AG04450 (cell line): ENCODE measurements at regions not wholly inside any gene's neighbourhood (a gene's known extent, or its start where the extent isn't known, plus 50 kb on each side); places are given as distances from the start of the nearest gene placed in this dataset.
A peak's percentile ranks its signal among the peaks of the same experiment; 100 is the strongest.

Source experiments
- CTCF ChIA-PET: fragments of 300-600, 350-600 bp; formaldehyde crosslinking; extraction: SDS; loops from one replicate; lab custom pipeline; 2022; ENCODE audit warnings: antibody characterized with exemption, inconsistent platforms; lab: Charles Lee
- POLR2A ChIA-PET: fragments of 350-600 bp; formaldehyde crosslinking; extraction: SDS; loops from one replicate; lab custom pipeline; 2021; ENCODE audit warnings: antibody characterized with exemption, inconsistent platforms; lab: Yijun Ruan, JAX
- DNase-seq: peaks from one replicate; pipeline ENCODE4 v3.0.0-alpha.2; 2011; ENCODE audit warnings: low read depth, low spot score
- H3K27ac ChIP-seq: one replicate; pipeline ENCODE4 v1.5.1; 2012; ENCODE audit warnings: low read depth, low read length, control low read depth
- H3K27me3 ChIP-seq: one replicate; pipeline ENCODE4 v1.6.0; 2012; ENCODE audit warnings: low read length; ENCODE audit not compliant: control insufficient read depth, insufficient read depth
- H3K4me3 ChIP-seq: 2 replicates; pipeline ENCODE4 v1.5.1; 2011; ENCODE audit warnings: mild to moderate bottlenecking, low read depth, low read length, control low read depth
- H3K9me3 ChIP-seq: 2 replicates; pipeline ENCODE4 v1.5.1; 2012; ENCODE audit warnings: low read length; ENCODE audit not compliant: control insufficient read depth, insufficient read depth
- TF ChIP-seq, protein P1 (sequence below): IDR thresholded peaks from 2 replicates; pipeline ENCODE4 v1.5.1; 2011; ENCODE audit warnings: low read depth, low read length, control low read depth, inconsistent platforms

DNA sequence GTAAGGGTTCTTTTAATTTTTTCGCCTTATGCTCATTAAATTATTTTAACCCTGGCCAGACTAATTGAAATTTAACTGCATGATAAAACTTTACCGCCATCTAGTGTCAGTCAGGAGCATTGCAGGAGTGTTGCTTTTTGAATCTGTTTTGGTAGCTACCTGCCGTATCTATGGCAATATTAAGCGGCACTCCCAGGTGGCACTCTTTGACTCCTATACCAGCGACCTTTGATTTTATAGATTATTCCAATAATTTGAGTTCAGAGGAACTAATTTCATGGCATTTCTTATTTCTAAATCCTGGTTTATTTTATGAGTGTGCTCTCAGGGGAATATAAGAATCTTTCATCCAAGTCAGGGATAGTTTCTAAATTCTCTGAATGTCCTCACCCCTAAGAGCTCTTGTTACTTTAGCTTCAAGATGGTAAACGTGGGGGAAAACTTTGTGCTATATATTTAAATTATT lies 198.9 kb downstream of the REEP3 start:
- TF ChIP-seq, protein P1, sequence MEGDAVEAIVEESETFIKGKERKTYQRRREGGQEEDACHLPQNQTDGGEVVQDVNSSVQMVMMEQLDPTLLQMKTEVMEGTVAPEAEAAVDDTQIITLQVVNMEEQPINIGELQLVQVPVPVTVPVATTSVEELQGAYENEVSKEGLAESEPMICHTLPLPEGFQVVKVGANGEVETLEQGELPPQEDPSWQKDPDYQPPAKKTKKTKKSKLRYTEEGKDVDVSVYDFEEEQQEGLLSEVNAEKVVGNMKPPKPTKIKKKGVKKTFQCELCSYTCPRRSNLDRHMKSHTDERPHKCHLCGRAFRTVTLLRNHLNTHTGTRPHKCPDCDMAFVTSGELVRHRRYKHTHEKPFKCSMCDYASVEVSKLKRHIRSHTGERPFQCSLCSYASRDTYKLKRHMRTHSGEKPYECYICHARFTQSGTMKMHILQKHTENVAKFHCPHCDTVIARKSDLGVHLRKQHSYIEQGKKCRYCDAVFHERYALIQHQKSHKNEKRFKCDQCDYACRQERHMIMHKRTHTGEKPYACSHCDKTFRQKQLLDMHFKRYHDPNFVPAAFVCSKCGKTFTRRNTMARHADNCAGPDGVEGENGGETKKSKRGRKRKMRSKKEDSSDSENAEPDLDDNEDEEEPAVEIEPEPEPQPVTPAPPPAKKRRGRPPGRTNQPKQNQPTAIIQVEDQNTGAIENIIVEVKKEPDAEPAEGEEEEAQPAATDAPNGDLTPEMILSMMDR, result peak; percentile 98
- H3K27me3 ChIP-seq, result no peaks in the 10 kb centered on the region
- DNase-seq, result no peak
- no peaks in the 10 kb centered on the region; the same call in 1 of the 2 replicates for H3K9me3 ChIP-seq
- no peak overlapping the region for H3K4me3 ChIP-seq
- CTCF ChIA-PET, result interaction anchor here (0.6 to 14.0 kb wide), 95 partner anchors 9 to 1281 kb away, joined by 3 to 363 read pairs (median 4); partner anchors contain the start of genes ADO, JMJD1C and REEP3
- no peak overlapping the region for H3K27ac ChIP-seq
- POLR2A ChIA-PET, result interaction anchor here (0.9 kb wide), 1 partner anchor 91 kb away, joined by 3 read pairs; no protein-coding TSS in a partner anchor

DNA sequence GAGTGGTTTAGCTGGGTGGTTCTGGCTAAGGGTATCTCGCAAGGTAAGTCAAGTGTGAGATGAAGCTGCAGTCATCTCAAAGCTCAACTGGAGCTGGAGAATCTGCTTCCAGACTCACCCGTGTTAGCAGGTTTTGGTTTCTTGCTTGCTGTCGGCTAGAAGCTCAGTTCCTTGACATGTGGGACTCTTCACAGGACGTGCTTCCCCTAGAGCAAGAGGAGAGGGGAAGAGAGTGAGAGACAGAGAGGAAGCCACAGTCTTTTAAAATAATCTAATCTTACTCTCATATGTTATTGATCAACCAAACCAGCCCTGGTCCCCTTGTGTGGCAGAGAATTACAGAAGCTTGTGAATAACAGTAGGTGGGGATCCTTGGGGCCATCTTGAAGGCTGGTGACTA lies 199.5 kb downstream of the REEP3 start:
- Histone ChIP-seq H3K27ac (no peak overlapping the region), H3K9me3 (no peaks in the 10 kb centered on the region; the same call in 1 of the 2 replicates), H3K4me3 (no peak overlapping the region), H3K27me3 (no peaks in the 10 kb centered on the region)
- no peak for DNase-seq
- TF ChIP-seq, protein P1, result no peak
- POLR2A ChIA-PET, result interaction anchor here (0.9 kb wide), 1 partner anchor 92 kb away, joined by 3 read pairs; no protein-coding TSS in a partner anchor
- CTCF ChIA-PET, result interaction anchor here (0.6 to 14.0 kb wide), 86 partner anchors 8 to 1602 kb away, joined by 3 to 363 read pairs (median 5); partner anchors contain the start of genes ADO, JMJD1C and REEP3

DNA sequence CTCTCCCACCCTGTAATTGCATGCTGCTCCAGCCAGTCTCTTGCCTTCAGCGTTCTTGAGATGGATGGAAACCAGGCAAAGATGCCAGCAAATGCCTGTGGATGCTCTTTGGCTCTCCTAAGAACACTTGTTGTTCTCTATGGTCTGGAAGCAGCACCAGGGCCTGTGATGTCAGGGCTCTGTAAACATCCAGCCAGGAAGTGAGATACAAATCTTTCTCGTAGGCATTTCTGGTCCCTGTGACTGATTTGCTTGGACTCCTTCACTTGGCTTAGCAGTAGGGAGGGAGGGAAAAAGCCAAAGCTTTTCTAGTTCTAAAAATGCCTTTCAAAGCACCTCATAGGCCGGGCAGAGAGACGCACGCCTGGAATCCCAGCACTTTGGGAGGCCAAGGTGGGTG lies 201.3 kb downstream of the REEP3 start:
- Histone ChIP-seq H3K9me3 (no peaks in the 10 kb centered on the region; the same call in 1 of the 2 replicates), H3K27me3 (peaks cover under 1% of the 10 kb centered on the region), H3K27ac (no peak overlapping the region), H3K4me3 (no peak overlapping the region)
- TF ChIP-seq, protein P1, result no peak
- POLR2A ChIA-PET, result no interaction called here
- CTCF ChIA-PET, result interaction anchor here (0.6 to 14.0 kb wide), 7 partner anchors 9 to 556 kb away, joined by 3 to 363 read pairs (median 11); no protein-coding TSS in a partner anchor
- no peak for DNase-seq

DNA sequence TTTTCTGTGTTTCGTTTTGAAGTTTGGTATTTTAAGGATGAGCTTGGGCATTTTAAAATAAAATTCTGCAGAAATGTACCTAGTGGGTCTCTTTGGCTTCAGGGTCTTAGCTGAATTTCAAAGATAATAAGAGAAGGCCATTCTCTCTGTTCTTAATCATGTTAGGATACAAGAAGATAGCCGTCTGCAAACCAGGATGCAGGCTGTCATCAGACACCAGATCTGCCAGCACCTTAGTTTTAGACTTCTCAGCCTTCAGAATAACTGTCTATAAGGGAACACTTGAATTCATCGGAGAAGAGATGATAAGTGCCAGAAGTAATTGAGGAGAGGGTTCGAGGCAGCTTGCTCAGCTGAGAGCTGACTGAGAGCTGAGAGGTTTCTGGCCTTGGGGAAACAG lies 202.1 kb downstream of the REEP3 start:
- Histone ChIP-seq H3K4me3 (no peak overlapping the region), H3K27ac (no peak overlapping the region), H3K9me3 (no peaks in the 10 kb centered on the region; the same call in 1 of the 2 replicates), H3K27me3 (peaks cover 3% of the 10 kb centered on the region)
- TF ChIP-seq, protein P1, result no peak
- CTCF ChIA-PET, result interaction anchor here (0.6 to 14.0 kb wide), 6 partner anchors 42 to 557 kb away, joined by 3 to 363 read pairs (median 7); no protein-coding TSS in a partner anchor
- POLR2A ChIA-PET, result no interaction called here
- no peak for DNase-seq

DNA sequence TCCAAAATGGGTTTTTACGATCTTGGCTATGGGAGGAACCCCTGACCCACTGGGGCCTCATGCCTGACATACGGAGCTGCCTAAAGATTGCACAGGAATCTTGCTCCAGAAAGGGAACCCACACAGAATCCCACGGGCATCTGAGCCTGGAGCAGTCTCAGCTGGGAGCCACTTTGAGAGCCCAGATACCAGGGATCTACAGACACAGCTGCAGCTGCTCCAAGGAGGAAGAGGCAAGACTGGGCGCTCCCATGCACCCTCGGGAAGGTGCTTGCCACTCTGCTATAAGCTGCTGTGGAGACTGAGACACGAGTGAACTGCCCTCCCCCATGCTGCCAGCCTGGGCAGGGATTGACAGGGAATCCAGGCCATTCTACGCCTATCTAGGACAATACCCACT lies 202.5 kb downstream of the REEP3 start:
- DNase-seq, result no peak
- POLR2A ChIA-PET, result no interaction called here
- TF ChIP-seq, protein P1, result no peak
- H3K4me3 ChIP-seq, result no peak overlapping the region
- peaks cover 3% of the 10 kb centered on the region for H3K27me3 ChIP-seq
- H3K27ac ChIP-seq, result no peak overlapping the region
- CTCF ChIA-PET, result interaction anchor here (0.5 to 14.0 kb wide), 6 partner anchors 44 to 557 kb away, joined by 3 to 363 read pairs (median 7); no protein-coding TSS in a partner anchor
- H3K9me3 ChIP-seq, result no peaks in the 10 kb centered on the region; the same call in 1 of the 2 replicates
